GM12878 (cell line): ENCODE measurements at regions not wholly inside any gene's neighbourhood (a gene's known extent, or its start where the extent isn't known, plus 50 kb on each side); places are given as distances from the start of the nearest gene placed in this dataset.

Experiments
- CBFB ChIP-seq: IDR thresholded peaks from 2 replicates; pipeline ENCODE4 v1.6.1; 2016; ENCODE audit warnings: antibody characterized with exemption, low read depth
- HDAC2 ChIP-seq: fragments of 200-600 bp; sonication (generic); IDR thresholded peaks from 2 replicates; pipeline ENCODE4 v1.6.1; 2017
- HDGF ChIP-seq: fragments of 450-650 bp; IDR thresholded peaks from 2 replicates; pipeline ENCODE4 v1.6.1; 2016; ENCODE audit warnings: antibody characterized with exemption
- MEF2A ChIP-seq: IDR thresholded peaks from 2 replicates; pipeline ENCODE4 v1.6.1; 2011; ENCODE audit warnings: low read depth, mild to moderate bottlenecking, low read length, moderate library complexity; ENCODE audit not compliant: insufficient read depth
- MEF2B ChIP-seq: fragments of 450-650 bp; IDR thresholded peaks from 2 replicates; pipeline ENCODE4 v1.6.1; 2018; ENCODE audit warnings: mild to moderate bottlenecking, moderate library complexity; ENCODE audit not compliant: partially characterized antibody, poor library complexity, severe bottlenecking
- NFYB ChIP-seq: IDR thresholded peaks from 2 replicates; pipeline ENCODE4 v1.6.1; 2011; ENCODE audit warnings: low read depth, mild to moderate bottlenecking, low read length, improper control_type of control experiment, moderate library complexity; ENCODE audit not compliant: insufficient read depth
- PAX5 ChIP-seq: IDR thresholded peaks from 2 replicates; pipeline ENCODE4 v1.6.1; 2011; ENCODE audit warnings: low read depth, low read length, borderline replicate concordance
- POLR2A ChIP-seq: IDR thresholded peaks from 2 replicates; pipeline ENCODE4 v1.6.1; 2011; ENCODE audit warnings: low read depth, mild to moderate bottlenecking, low read length
- SIX5 ChIP-seq: IDR thresholded peaks from 2 replicates; pipeline ENCODE4 v1.6.1; 2011; ENCODE audit warnings: mild to moderate bottlenecking, low read depth, low read length, moderate library complexity; ENCODE audit not compliant: severe bottlenecking
- SUPT20H ChIP-seq: IDR thresholded peaks from 2 replicates; pipeline ENCODE4 v1.6.1; 2011; ENCODE audit warnings: low read depth, mild to moderate bottlenecking, low read length, moderate library complexity, borderline replicate concordance; ENCODE audit not compliant: control insufficient read depth
- YY1 ChIP-seq: IDR thresholded peaks from 2 replicates; pipeline ENCODE4 v1.6.1; 2011; ENCODE audit warnings: low read depth, mild to moderate bottlenecking, low read length
- TF ChIP-seq, protein P1 (sequence below): fragments of 450-650 bp; formaldehyde crosslinking; IDR thresholded peaks from 2 replicates; pipeline ENCODE4 v1.4.0; 2022; ENCODE audit warnings: mild to moderate bottlenecking, moderate library complexity
- TF ChIP-seq, protein P2 (sequence below): fragments of 450-650 bp; IDR thresholded peaks from 2 replicates; pipeline ENCODE4 v1.6.1; 2018; ENCODE audit warnings: mild to moderate bottlenecking, low read depth, moderate library complexity; ENCODE audit not compliant: partially characterized antibody
- TF ChIP-seq, protein P3 (sequence below): fragments of 450-650 bp; IDR thresholded peaks from 2 replicates; pipeline ENCODE4 v1.6.1; 2017; ENCODE audit warnings: mild to moderate bottlenecking
- TF ChIP-seq, protein P4 (sequence below): IDR thresholded peaks from 2 replicates; pipeline ENCODE4 v1.6.1; 2012; ENCODE audit warnings: mild to moderate bottlenecking, low read depth, low read length

DNA sequence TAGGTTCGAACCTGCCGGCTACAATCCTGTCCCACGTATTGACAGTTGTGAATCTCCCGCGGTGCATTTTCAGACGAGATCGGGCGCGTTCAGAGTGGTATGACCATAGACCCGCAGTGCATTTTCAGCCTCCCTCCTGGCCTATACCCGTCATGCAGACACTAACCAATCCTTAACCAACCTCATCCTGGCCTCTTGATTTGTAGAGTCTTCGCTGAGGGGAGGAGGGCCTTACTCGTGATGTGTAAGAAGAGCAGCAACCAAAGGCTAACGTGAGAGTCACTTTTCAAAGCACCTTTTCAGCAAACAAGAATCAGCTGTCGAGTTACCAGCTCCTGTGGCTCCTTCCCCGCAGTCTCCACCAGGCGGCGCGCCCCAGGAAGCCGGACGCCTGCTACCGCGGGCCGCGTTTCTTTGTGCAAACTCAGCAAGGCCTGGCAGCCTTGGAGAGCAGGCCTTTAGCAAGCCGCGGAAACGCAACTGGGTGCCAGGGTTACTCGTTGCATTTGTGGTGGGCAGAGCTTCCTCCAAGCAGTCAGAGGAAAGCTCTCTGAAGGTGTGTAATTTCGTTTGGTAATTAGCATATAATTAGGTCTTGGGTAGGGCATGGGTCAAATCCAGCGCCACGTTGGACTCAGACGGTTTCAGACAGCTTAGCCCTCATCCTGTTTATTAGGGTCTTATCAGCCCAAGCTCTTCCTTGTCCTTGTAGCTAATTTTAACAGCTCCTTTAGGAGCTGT, 139.8 kb downstream of the OR2B2 start (continued):
- TF ChIP-seq, protein P1, sequence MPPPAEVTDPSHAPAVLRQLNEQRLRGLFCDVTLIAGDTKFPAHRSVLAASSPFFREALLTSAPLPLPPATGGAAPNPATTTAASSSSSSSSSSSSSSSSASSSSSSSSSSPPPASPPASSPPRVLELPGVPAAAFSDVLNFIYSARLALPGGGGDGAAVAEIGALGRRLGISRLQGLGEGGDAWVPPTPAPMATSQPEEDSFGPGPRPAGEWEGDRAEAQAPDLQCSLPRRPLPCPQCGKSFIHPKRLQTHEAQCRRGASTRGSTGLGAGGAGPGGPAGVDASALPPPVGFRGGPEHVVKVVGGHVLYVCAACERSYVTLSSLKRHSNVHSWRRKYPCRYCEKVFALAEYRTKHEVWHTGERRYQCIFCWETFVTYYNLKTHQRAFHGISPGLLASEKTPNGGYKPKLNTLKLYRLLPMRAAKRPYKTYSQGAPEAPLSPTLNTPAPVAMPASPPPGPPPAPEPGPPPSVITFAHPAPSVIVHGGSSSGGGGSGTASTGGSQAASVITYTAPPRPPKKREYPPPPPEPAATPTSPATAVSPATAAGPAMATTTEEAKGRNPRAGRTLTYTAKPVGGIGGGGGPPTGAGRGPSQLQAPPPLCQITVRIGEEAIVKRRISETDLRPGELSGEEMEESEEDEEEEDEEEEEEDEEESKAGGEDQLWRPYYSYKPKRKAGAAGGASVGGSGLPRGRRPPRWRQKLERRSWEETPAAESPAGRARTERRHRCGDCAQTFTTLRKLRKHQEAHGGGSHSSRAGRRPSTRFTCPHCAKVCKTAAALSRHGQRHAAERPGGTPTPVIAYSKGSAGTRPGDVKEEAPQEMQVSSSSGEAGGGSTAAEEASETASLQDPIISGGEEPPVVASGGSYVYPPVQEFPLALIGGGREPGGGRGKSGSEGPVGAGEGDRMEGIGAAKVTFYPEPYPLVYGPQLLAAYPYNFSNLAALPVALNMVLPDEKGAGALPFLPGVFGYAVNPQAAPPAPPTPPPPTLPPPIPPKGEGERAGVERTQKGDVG (CRISPR knock-in tag), result no peak
- TF ChIP-seq MEF2B (no peak), SIX5 (no peak), HDGF (no peak), YY1 (peak; percentile 83), SUPT20H (no peak), CBFB (0 out of 2 replicates have a peak, but pooled peaks have one; percentile 39), HDAC2 (no peak), MEF2A (no peak), PAX5 (peak; percentile 26; the same call in 1 of the 2 replicates), POLR2A (no peak), NFYB (no peak)
- TF ChIP-seq, protein P2, sequence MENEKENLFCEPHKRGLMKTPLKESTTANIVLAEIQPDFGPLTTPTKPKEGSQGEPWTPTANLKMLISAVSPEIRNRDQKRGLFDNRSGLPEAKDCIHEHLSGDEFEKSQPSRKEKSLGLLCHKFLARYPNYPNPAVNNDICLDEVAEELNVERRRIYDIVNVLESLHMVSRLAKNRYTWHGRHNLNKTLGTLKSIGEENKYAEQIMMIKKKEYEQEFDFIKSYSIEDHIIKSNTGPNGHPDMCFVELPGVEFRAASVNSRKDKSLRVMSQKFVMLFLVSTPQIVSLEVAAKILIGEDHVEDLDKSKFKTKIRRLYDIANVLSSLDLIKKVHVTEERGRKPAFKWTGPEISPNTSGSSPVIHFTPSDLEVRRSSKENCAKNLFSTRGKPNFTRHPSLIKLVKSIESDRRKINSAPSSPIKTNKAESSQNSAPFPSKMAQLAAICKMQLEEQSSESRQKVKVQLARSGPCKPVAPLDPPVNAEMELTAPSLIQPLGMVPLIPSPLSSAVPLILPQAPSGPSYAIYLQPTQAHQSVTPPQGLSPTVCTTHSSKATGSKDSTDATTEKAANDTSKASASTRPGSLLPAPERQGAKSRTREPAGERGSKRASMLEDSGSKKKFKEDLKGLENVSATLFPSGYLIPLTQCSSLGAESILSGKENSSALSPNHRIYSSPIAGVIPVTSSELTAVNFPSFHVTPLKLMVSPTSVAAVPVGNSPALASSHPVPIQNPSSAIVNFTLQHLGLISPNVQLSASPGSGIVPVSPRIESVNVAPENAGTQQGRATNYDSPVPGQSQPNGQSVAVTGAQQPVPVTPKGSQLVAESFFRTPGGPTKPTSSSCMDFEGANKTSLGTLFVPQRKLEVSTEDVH, result no peak
- TF ChIP-seq, protein P3, sequence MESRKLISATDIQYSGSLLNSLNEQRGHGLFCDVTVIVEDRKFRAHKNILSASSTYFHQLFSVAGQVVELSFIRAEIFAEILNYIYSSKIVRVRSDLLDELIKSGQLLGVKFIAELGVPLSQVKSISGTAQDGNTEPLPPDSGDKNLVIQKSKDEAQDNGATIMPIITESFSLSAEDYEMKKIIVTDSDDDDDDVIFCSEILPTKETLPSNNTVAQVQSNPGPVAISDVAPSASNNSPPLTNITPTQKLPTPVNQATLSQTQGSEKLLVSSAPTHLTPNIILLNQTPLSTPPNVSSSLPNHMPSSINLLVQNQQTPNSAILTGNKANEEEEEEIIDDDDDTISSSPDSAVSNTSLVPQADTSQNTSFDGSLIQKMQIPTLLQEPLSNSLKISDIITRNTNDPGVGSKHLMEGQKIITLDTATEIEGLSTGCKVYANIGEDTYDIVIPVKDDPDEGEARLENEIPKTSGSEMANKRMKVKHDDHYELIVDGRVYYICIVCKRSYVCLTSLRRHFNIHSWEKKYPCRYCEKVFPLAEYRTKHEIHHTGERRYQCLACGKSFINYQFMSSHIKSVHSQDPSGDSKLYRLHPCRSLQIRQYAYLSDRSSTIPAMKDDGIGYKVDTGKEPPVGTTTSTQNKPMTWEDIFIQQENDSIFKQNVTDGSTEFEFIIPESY, result no peak
- TF ChIP-seq, protein P4, sequence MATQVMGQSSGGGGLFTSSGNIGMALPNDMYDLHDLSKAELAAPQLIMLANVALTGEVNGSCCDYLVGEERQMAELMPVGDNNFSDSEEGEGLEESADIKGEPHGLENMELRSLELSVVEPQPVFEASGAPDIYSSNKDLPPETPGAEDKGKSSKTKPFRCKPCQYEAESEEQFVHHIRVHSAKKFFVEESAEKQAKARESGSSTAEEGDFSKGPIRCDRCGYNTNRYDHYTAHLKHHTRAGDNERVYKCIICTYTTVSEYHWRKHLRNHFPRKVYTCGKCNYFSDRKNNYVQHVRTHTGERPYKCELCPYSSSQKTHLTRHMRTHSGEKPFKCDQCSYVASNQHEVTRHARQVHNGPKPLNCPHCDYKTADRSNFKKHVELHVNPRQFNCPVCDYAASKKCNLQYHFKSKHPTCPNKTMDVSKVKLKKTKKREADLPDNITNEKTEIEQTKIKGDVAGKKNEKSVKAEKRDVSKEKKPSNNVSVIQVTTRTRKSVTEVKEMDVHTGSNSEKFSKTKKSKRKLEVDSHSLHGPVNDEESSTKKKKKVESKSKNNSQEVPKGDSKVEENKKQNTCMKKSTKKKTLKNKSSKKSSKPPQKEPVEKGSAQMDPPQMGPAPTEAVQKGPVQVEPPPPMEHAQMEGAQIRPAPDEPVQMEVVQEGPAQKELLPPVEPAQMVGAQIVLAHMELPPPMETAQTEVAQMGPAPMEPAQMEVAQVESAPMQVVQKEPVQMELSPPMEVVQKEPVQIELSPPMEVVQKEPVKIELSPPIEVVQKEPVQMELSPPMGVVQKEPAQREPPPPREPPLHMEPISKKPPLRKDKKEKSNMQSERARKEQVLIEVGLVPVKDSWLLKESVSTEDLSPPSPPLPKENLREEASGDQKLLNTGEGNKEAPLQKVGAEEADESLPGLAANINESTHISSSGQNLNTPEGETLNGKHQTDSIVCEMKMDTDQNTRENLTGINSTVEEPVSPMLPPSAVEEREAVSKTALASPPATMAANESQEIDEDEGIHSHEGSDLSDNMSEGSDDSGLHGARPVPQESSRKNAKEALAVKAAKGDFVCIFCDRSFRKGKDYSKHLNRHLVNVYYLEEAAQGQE, result no peak
